Testis (tissue), 2 donors: ENCODE measurements at regions not wholly inside any gene's neighbourhood (a gene's known extent, or its start where the extent isn't known, plus 50 kb on each side); places are given as distances from the start of the nearest gene placed in this dataset.
"Not testable (repeated sequence)": the region's sequence is repeated elsewhere in the genome, so short reads cannot be mapped to it uniquely, and the experiment has no call there.

Experiments
- POLR2A ChIP-seq: fragments of 450-650 bp; IDR thresholded peaks from one replicate; pipeline ENCODE4 v1.6.1; 2017; ENCODE audit warnings: antibody characterized with exemption, mild to moderate bottlenecking, moderate library complexity
- TF ChIP-seq, protein P1 (sequence below), 3 experiments: fragments of 450-650 bp in 2 of 3; fragments of 200-600 bp in 1 of 3; sonication (generic) in 1 of 3; IDR thresholded peaks; one replicate each; pipeline ENCODE4 v1.5.1; 2016 to 2019; ENCODE audit warnings: antibody characterized with exemption in 3 of 3, mild to moderate bottlenecking in 2 of 3, moderate library complexity in 1 of 3

DNA sequence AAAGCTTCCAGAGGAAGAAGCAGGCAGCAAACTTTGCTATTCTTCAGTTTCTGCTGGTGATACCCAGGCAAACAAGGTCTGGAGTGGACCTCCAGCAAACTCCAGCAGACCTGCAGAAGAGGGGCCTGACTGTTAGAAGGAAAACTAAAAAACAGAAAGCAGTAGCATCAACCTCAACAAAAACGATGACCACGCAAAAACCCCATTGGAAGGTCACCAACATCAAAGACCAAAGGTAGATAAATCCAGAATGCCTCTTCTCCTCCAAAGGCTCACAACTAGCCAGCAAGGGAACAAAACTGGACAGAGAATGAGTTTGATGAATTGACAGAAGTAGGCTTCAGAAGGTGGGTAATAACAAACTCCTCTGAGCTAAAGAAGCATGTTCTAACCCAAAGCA lies 127.1 kb downstream of the SLITRK1 start:
- TF ChIP-seq, protein P1, sequence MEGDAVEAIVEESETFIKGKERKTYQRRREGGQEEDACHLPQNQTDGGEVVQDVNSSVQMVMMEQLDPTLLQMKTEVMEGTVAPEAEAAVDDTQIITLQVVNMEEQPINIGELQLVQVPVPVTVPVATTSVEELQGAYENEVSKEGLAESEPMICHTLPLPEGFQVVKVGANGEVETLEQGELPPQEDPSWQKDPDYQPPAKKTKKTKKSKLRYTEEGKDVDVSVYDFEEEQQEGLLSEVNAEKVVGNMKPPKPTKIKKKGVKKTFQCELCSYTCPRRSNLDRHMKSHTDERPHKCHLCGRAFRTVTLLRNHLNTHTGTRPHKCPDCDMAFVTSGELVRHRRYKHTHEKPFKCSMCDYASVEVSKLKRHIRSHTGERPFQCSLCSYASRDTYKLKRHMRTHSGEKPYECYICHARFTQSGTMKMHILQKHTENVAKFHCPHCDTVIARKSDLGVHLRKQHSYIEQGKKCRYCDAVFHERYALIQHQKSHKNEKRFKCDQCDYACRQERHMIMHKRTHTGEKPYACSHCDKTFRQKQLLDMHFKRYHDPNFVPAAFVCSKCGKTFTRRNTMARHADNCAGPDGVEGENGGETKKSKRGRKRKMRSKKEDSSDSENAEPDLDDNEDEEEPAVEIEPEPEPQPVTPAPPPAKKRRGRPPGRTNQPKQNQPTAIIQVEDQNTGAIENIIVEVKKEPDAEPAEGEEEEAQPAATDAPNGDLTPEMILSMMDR (IDR thresholded peaks at IDR 0.05): not testable (repeated sequence)
- TF ChIP-seq POLR2A: not testable (repeated sequence)
